AG10803 (cell line): ENCODE measurements at regions not wholly inside any gene's neighbourhood (a gene's known extent, or its start where the extent isn't known, plus 50 kb on each side); places are given as distances from the start of the nearest gene placed in this dataset.

Experiments used
- DNase-seq: peaks from one replicate; pipeline ENCODE4 v3.0.0; 2010; ENCODE audit warnings: low read depth
- H3K4me3 ChIP-seq: 2 replicates; pipeline ENCODE4 v1.5.1; 2011; ENCODE audit warnings: mild to moderate bottlenecking, low read length, control low read depth
- CTCF ChIP-seq: conservative IDR thresholded peaks from 2 replicates; pipeline ENCODE4 v1.5.1; 2011; ENCODE audit warnings: mild to moderate bottlenecking, low read length, control low read depth, inconsistent platforms

DNA sequence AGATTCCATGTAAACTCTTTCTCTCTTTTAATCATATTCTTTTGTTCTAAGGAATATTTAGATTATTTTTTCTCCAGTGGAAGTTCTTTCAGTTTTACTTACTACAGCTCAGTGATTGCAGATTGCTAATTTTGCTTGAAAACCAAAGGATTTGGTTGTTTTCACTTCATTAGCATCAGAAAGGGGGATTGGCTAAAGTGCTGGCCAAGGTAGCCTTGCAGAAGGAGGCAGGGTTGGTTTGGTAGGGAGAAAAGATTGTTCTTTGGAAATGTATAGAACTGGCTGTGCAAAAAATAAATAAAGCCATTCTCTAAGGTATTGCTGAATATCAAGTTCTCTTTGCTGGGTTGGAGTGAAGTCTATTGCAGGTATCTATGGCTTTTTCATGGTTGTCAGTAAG, 92.6 kb downstream of the FAT3 start:
- no peak for DNase-seq
- no peak for TF ChIP-seq CTCF
- no peak overlapping the region for H3K4me3 ChIP-seq

GRCh38 chr11:92317721-92318120, 93.1 kb downstream of the FAT3 start:
- no peak for TF ChIP-seq CTCF
- no peak overlapping the region for H3K4me3 ChIP-seq
- no peak for DNase-seq

GRCh38 chr11:92322225-92322624, 97.6 kb downstream of the FAT3 start:
- peak; percentile 58 for DNase-seq
- H3K4me3 ChIP-seq = no peak overlapping the region
- no peak for TF ChIP-seq CTCF

DNA sequence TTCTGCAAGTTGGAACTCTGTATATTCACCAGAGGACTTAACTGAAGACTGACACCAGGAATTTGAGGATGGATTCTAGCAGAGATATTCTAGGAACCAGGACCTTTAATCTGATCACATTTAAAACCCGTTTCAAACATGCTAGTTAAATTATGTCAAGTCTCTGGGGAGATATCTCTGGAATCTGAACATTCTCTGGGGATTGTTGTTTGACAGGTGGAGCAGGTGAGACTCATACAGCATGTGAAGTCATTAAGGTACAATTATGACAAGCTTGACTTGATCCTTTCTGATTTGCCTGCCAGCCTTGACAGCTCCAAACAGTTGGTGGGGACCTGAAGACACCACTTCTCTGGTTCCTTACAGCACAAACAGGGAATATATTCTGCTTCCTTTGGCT, 100.3 kb downstream of the FAT3 start:
- no peak for TF ChIP-seq CTCF
- H3K4me3 ChIP-seq = no peak overlapping the region
- DNase-seq = no peak

DNA sequence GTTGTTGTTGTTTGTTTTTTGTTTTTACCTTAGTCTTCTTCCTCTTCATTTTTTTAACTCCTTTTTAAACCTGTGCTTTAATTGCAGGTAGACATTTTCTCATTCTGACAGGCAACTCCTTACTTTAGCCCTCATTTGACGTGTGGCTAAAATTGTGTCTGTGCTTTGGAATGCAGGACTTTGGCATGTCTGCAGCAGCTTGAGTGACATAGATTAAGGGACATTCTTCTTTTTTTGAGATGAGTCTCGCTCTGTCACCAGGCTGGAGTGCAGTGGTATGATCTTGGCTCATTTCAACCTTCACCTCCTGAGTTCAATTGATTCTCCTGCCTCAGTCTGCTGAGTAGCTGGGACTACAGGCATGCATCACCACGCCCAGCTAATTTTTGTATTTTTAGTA, 100.8 kb downstream of the FAT3 start:
- no peak for TF ChIP-seq CTCF
- no peak for DNase-seq
- no peak overlapping the region for H3K4me3 ChIP-seq

GRCh38 chr11:92329137-92329536, 104.5 kb downstream of the FAT3 start:
- DNase-seq = no peak
- TF ChIP-seq CTCF = no peak
- H3K4me3 ChIP-seq = no peak overlapping the region

- peak; percentile 81 for DNase-seq
- TF ChIP-seq CTCF = no peak
- H3K4me3 ChIP-seq = no peak overlapping the region
Observed at GRCh38 chr11:92329646-92330045, 105.0 kb downstream of the FAT3 start.
